ENCODE measurements at regions not wholly inside any gene's neighbourhood (a gene's known extent, or its start where the extent isn't known, plus 50 kb on each side); places are given as distances from the start of the nearest gene placed in this dataset.

GRCh38 chr18:69215161-69215560 is 185.5 kb upstream of the DOK6 start:
- no peak overlapping the region for H2AK9ac ChIP-seq (replicated peaks; ENCODE audit: low read depth, low read length, poor library complexity)
- in situ Hi-C loops (cut with MboI; ENCODE audit: low sequenced_read_pairs) (no loop called here), intact Hi-C loops (cut with micrococcal nuclease) (no loop called here), dilution Hi-C loops (cut with HindIII; ENCODE audit: low sequenced_read_pairs, unreplicated experiment) (no loop called here)
- no peak overlapping the region for H3K14ac ChIP-seq (replicated peaks; ENCODE audit: low read depth, low read length)
- H4K91ac ChIP-seq (ENCODE audit: insufficient read depth, low read depth, low read length), result no peak overlapping the region
- no peak overlapping the region for H3K18ac ChIP-seq (ENCODE audit: low read depth, low read length)
- H2BK5ac ChIP-seq (ENCODE audit: low read depth, low read length, poor library complexity, severe bottlenecking), result no peak overlapping the region
- H4K20me1 ChIP-seq (ENCODE audit: insufficient read depth, low read length), result no peaks in the 10 kb centered on the region
- H3K79me1 ChIP-seq (ENCODE audit: low read depth in 1 of 2, low read length in 2 of 2), result no peaks in the 10 kb centered on the region
- H2BK120ac ChIP-seq (ENCODE audit: low read depth, low read length), result no peak overlapping the region
- H3K4me1 ChIP-seq (ENCODE audit: control insufficient read depth, insufficient read depth, low read length), result no peaks in the 10 kb centered on the region
- no peak overlapping the region for H3K9ac ChIP-seq (ENCODE audit: low read depth, low read length)
- POLR2A ChIA-PET (ENCODE audit: unreplicated experiment), result no interaction called here
- CTCF ChIA-PET, result no interaction called here
- no peak overlapping the region for H3K4ac ChIP-seq (ENCODE audit: low read depth, low read length)
- no peak overlapping the region for H2AFZ ChIP-seq (replicated peaks; ENCODE audit: low read length, poor library complexity)
- no peaks in the 10 kb centered on the region for H3K36me3 ChIP-seq (ENCODE audit: control insufficient read depth, insufficient read depth, low read length)
- H2AK5ac ChIP-seq (ENCODE audit: low read depth, low read length), result no peak overlapping the region
- H3K56ac ChIP-seq (ENCODE audit: extremely low read depth, insufficient read depth, low read length), result no peak overlapping the region
- WGBS, 2 experiments (ENCODE audit: extremely low coverage in 2 of 2, insufficient read length in 1 of 2), result no CpG with 5 or more reads among the region's 1 CpG
- H3K9me1 ChIP-seq (ENCODE audit: insufficient read depth, low read length), result no peaks in the 10 kb centered on the region
- H4K8ac ChIP-seq (ENCODE audit: low read depth in 2 of 2, low read length in 2 of 2), result no peak overlapping the region
- H3K27me3 ChIP-seq (ENCODE audit: control insufficient read depth, insufficient read depth, low read length), result no peaks in the 10 kb centered on the region
- H3K27ac ChIP-seq (ENCODE audit: insufficient read depth, low read length), result no peak overlapping the region
- H2BK15ac ChIP-seq (ENCODE audit: low read depth, low read length), result no peak overlapping the region
- TF ChIP-seq SMC3 (IDR thresholded peaks at IDR 0.05; ENCODE audit: low read depth, low read length), result no peak
- TF ChIP-seq POLR2A (IDR thresholded peaks at IDR 0.05; ENCODE audit: low read depth, low read length), result no peak
- no peak for TF ChIP-seq NFE2L2 (IDR thresholded peaks at IDR 0.05; ENCODE audit: low read depth, low read length)
- no peak for TF ChIP-seq CEBPB (IDR thresholded peaks at IDR 0.05; ENCODE audit: low read depth, low read length)
- TF ChIP-seq, protein P1, sequence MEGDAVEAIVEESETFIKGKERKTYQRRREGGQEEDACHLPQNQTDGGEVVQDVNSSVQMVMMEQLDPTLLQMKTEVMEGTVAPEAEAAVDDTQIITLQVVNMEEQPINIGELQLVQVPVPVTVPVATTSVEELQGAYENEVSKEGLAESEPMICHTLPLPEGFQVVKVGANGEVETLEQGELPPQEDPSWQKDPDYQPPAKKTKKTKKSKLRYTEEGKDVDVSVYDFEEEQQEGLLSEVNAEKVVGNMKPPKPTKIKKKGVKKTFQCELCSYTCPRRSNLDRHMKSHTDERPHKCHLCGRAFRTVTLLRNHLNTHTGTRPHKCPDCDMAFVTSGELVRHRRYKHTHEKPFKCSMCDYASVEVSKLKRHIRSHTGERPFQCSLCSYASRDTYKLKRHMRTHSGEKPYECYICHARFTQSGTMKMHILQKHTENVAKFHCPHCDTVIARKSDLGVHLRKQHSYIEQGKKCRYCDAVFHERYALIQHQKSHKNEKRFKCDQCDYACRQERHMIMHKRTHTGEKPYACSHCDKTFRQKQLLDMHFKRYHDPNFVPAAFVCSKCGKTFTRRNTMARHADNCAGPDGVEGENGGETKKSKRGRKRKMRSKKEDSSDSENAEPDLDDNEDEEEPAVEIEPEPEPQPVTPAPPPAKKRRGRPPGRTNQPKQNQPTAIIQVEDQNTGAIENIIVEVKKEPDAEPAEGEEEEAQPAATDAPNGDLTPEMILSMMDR (conservative IDR thresholded peaks at IDR 0.05; ENCODE audit: low read depth, low read length), result no peak
- H3K9me3 ChIP-seq (ENCODE audit: control insufficient read depth, insufficient read depth, low read length), result no peaks in the 10 kb centered on the region
- DNase-seq (no peak), ATAC-seq (ENCODE audit: low read depth) (no peak)
- no peak overlapping the region for H2BK20ac ChIP-seq (ENCODE audit: low read depth, low read length)
- no peak overlapping the region for H3K4me3 ChIP-seq (ENCODE audit: insufficient read depth, low read depth, low read length)
- no peak overlapping the region for H4K5ac ChIP-seq (ENCODE audit: low read depth, low read length)
- H3K23ac ChIP-seq (ENCODE audit: low read depth, low read length), result no peak overlapping the region
- no peak overlapping the region for H3K4me2 ChIP-seq (ENCODE audit: low read depth, low read length)
- no TSS peak for BruUV-seq (replicated peaks)
